K562 (cell line): ENCODE measurements at regions not wholly inside any gene's neighbourhood (a gene's known extent, or its start where the extent isn't known, plus 50 kb on each side); places are given as distances from the start of the nearest gene placed in this dataset.
"Not testable (repeated sequence)": the region's sequence is repeated elsewhere in the genome, so short reads cannot be mapped to it uniquely, and the experiment has no call there.

ENCODE experiments used
- ATAC-seq: fragments of 200-7000 bp; cut with Tn5 transposase; 3 replicates; pipeline ENCODE4 v1.9.1; 2020; ENCODE audit warnings: moderate library complexity
- BruUV-seq: library from RNA; stranded (reverse); fragments of 400-500 nt; replicated peaks from 2 replicates; lab custom pipeline; 2021; lab: Mats Ljungman, UMichigan
- CTCF ChIA-PET: fragments of 300-600 bp; formaldehyde crosslinking; extraction: SDS; loops from one replicate; lab custom pipeline; 2021; ENCODE audit warnings: low intra/inter-chr PET ratio; lab: Yijun Ruan, JAX
- POLR2A ChIA-PET: fragments of 300-600, 350-650 bp; sonication (Branson Sonifier 250); formaldehyde crosslinking; extraction: SDS; loops from one replicate; lab custom pipeline; 2021; ENCODE audit warnings: antibody characterized with exemption, inconsistent platforms; lab: Yijun Ruan, JAX
- DNase-seq, 4 experiments: peaks; one replicate each; pipeline versions ENCODE4 v3.0.0 to v3.0.0-alpha.2; 2011 to 2018; ENCODE audit warnings: low spot score in 3 of 4, mixed read lengths in 3 of 4; ENCODE audit errors: extremely low read depth in 1 of 4
- FAIRE-seq: peaks from 2 replicates; lab custom pipeline; 2011; peaks lifted over from hg19 to GRCh38; lab: Jason Lieb, UNC
- H2AFZ ChIP-seq: 2 replicates; pipeline ENCODE4 v1.6.0; 2011; ENCODE audit warnings: low read depth, low read length, control low read depth, inconsistent platforms
- H3K27ac ChIP-seq: fragments of 200-600 bp; 3 replicates; pipeline ENCODE4 v1.8.0; 2011; ENCODE audit warnings: low read depth, mild to moderate bottlenecking, control low read depth, inconsistent platforms, low read length, moderate library complexity, mixed read lengths; ENCODE audit errors: extremely low read depth
- H3K27me3 ChIP-seq, 2 experiments: fragments of 300-600 bp in 1 of 2; 2 replicates in 1 of 2; 3 replicates in 1 of 2; pipeline versions ENCODE4 v1.6.0 to v1.8.0; 2011; ENCODE audit warnings: inconsistent platforms in 2 of 2, low read length in 2 of 2, mild to moderate bottlenecking in 1 of 2, mixed read lengths in 1 of 2, moderate library complexity in 1 of 2; ENCODE audit not compliant: control insufficient read depth in 2 of 2, insufficient read depth in 2 of 2
- H3K36me3 ChIP-seq: fragments of 300-600 bp; 3 replicates; pipeline ENCODE4 v1.8.0; 2011; ENCODE audit warnings: mild to moderate bottlenecking, low read length, inconsistent platforms; ENCODE audit not compliant: control insufficient read depth, insufficient read depth
- H3K4me1 ChIP-seq, 2 experiments: fragments of 200-600 bp in 1 of 2; replicated peaks in 1 of 2; 2 replicates in 1 of 2; 3 replicates in 1 of 2; pipeline versions ENCODE4 v1.5.1 to v1.8.0; 2011; ENCODE audit warnings: inconsistent platforms in 2 of 2, low read length in 2 of 2, mild to moderate bottlenecking in 1 of 2, mixed read lengths in 1 of 2, moderate library complexity in 1 of 2; ENCODE audit not compliant: control insufficient read depth in 2 of 2, insufficient read depth in 2 of 2
- H3K4me2 ChIP-seq: 2 replicates; pipeline ENCODE4 v1.6.1; 2011; ENCODE audit warnings: low read length, control low read depth, inconsistent platforms, mixed read lengths; ENCODE audit not compliant: insufficient read depth
- H3K4me3 ChIP-seq: fragments of 200-600 bp; sonication (generic), shearing (Covaris generic); 2 replicates; pipeline ENCODE4 v1.5.1; 2016; ENCODE audit warnings: control low read depth, inconsistent platforms
- H3K79me2 ChIP-seq: fragments of 200-600 bp; 3 replicates; pipeline ENCODE4 v1.8.0; 2011; ENCODE audit warnings: low read length, inconsistent platforms; ENCODE audit not compliant: control insufficient read depth, insufficient read depth
- H3K9ac ChIP-seq, 2 experiments: 2 replicates each; pipeline versions ENCODE4 v1.6.0 to v1.6.1; 2011; ENCODE audit warnings: low read depth in 2 of 2, low read length in 2 of 2, control low read depth in 1 of 2, inconsistent platforms in 1 of 2, mild to moderate bottlenecking in 1 of 2, mixed read lengths in 1 of 2; ENCODE audit not compliant: insufficient read depth in 1 of 2
- H3K9me1 ChIP-seq: one replicate; pipeline ENCODE4 v1.6.0; 2011; ENCODE audit warnings: inconsistent platforms, mild to moderate bottlenecking, low read length, moderate library complexity; ENCODE audit not compliant: control insufficient read depth, insufficient read depth
- H3K9me3 ChIP-seq: replicated peaks from 2 replicates; pipeline ENCODE4 v1.5.1; 2011; ENCODE audit warnings: low read depth, low read length, inconsistent platforms; ENCODE audit not compliant: control insufficient read depth, insufficient read depth
- H4K20me1 ChIP-seq: replicated peaks from 2 replicates; pipeline ENCODE4 v1.6.1; 2011; ENCODE audit warnings: low read length, inconsistent platforms, mixed read lengths; ENCODE audit not compliant: control insufficient read depth, insufficient read depth
- POLR2G ChIP-seq: fragments of 200-400 bp; formaldehyde crosslinking; IDR thresholded peaks from 2 replicates; pipeline ENCODE4 v1.6.1; 2017; ENCODE audit warnings: low read depth, mild to moderate bottlenecking, antibody characterized with exemption, low read length, moderate library complexity
- RBFOX2 ChIP-seq: fragments of 200-400 bp; formaldehyde crosslinking; IDR thresholded peaks from 2 replicates; pipeline ENCODE4 v1.6.1; 2017; ENCODE audit warnings: low read depth, mild to moderate bottlenecking, low read length, moderate library complexity
- WGBS: fragments of 100-300 bp; shearing (Covaris generic); methylation state at CpG from one replicate; pipeline ENCODE4 v1.1.6; 2016; ENCODE audit warnings: low coverage, mixed read lengths; ENCODE audit not compliant: insufficient coverage; ENCODE audit errors: missing lambda C conversion rate; 5-methylcytosine and 5-hydroxymethylcytosine counted together
- in situ Hi-C: fragments of 300-500 bp; cut with MboI; formaldehyde crosslinking; loops from 4 replicates; pipeline ENCODE4 v1.15.0; 2018; ENCODE audit warnings: inconsistent platforms, mixed read lengths
- intact Hi-C: fragments of 100-400 bp; cut with micrococcal nuclease; formaldehyde crosslinking; loops from 2 replicates; pipeline ENCODE4 v1.14.2; 2022
- TF ChIP-seq, protein P1 (sequence below): fragments of 450-650 bp; IDR thresholded peaks from 2 replicates; pipeline ENCODE4 v1.6.1; 2016; ENCODE audit warnings: mild to moderate bottlenecking, moderate library complexity
- TF ChIP-seq, protein P2 (sequence below), 2 experiments: IDR thresholded peaks; 2 replicates each; pipeline ENCODE4 v1.6.1; 2011; ENCODE audit warnings: borderline replicate concordance in 1 of 2, control low read depth in 1 of 2, low read depth in 1 of 2, low read length in 1 of 2, mild to moderate bottlenecking in 1 of 2, mixed read lengths in 1 of 2, moderate library complexity in 1 of 2; ENCODE audit not compliant: insufficient read depth in 1 of 2, insufficient read length in 1 of 2, poor library complexity in 1 of 2, severe bottlenecking in 1 of 2; ENCODE audit errors: extremely low read depth in 1 of 2

DNA sequence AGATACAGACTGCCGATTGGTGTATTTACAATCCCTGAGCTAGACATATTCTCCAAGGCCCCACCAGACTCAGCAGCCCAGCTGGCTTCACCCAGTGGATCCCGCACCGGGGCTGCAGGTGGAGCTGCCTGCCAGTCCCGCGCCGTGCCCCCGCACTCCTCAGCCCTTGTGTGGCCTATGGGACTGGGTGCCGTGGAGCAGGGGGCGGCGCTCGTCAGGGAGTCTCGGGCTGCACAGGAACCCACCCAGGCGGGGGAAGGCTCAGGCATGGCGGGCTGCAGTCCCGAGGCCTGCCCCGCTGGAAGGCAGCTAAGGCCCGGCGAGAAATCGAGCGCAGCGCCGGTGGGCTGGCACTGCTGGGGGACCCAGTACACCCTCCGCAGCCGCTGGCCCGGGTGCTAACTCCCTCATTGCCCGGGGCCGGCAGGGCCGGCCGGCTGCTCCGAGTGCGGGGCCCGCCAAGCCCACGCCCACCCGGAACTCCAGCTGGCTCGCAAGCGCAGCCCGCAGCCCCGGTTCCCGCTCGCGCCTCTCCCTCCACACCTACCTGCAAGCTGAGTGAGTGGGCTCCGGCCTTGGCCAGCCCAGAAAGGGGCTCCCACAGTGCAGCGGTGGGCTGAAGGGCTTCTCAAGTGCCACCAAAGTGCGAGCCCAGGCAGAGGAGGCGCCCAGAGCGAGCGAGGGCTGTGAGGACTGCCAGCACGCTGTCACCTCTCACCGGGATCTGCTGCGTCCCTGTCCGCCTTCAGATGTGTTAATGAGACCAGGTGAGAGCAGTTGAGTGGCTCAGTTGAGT lies 137.8 kb upstream of the LCORL start:
- TF ChIP-seq, protein P1, sequence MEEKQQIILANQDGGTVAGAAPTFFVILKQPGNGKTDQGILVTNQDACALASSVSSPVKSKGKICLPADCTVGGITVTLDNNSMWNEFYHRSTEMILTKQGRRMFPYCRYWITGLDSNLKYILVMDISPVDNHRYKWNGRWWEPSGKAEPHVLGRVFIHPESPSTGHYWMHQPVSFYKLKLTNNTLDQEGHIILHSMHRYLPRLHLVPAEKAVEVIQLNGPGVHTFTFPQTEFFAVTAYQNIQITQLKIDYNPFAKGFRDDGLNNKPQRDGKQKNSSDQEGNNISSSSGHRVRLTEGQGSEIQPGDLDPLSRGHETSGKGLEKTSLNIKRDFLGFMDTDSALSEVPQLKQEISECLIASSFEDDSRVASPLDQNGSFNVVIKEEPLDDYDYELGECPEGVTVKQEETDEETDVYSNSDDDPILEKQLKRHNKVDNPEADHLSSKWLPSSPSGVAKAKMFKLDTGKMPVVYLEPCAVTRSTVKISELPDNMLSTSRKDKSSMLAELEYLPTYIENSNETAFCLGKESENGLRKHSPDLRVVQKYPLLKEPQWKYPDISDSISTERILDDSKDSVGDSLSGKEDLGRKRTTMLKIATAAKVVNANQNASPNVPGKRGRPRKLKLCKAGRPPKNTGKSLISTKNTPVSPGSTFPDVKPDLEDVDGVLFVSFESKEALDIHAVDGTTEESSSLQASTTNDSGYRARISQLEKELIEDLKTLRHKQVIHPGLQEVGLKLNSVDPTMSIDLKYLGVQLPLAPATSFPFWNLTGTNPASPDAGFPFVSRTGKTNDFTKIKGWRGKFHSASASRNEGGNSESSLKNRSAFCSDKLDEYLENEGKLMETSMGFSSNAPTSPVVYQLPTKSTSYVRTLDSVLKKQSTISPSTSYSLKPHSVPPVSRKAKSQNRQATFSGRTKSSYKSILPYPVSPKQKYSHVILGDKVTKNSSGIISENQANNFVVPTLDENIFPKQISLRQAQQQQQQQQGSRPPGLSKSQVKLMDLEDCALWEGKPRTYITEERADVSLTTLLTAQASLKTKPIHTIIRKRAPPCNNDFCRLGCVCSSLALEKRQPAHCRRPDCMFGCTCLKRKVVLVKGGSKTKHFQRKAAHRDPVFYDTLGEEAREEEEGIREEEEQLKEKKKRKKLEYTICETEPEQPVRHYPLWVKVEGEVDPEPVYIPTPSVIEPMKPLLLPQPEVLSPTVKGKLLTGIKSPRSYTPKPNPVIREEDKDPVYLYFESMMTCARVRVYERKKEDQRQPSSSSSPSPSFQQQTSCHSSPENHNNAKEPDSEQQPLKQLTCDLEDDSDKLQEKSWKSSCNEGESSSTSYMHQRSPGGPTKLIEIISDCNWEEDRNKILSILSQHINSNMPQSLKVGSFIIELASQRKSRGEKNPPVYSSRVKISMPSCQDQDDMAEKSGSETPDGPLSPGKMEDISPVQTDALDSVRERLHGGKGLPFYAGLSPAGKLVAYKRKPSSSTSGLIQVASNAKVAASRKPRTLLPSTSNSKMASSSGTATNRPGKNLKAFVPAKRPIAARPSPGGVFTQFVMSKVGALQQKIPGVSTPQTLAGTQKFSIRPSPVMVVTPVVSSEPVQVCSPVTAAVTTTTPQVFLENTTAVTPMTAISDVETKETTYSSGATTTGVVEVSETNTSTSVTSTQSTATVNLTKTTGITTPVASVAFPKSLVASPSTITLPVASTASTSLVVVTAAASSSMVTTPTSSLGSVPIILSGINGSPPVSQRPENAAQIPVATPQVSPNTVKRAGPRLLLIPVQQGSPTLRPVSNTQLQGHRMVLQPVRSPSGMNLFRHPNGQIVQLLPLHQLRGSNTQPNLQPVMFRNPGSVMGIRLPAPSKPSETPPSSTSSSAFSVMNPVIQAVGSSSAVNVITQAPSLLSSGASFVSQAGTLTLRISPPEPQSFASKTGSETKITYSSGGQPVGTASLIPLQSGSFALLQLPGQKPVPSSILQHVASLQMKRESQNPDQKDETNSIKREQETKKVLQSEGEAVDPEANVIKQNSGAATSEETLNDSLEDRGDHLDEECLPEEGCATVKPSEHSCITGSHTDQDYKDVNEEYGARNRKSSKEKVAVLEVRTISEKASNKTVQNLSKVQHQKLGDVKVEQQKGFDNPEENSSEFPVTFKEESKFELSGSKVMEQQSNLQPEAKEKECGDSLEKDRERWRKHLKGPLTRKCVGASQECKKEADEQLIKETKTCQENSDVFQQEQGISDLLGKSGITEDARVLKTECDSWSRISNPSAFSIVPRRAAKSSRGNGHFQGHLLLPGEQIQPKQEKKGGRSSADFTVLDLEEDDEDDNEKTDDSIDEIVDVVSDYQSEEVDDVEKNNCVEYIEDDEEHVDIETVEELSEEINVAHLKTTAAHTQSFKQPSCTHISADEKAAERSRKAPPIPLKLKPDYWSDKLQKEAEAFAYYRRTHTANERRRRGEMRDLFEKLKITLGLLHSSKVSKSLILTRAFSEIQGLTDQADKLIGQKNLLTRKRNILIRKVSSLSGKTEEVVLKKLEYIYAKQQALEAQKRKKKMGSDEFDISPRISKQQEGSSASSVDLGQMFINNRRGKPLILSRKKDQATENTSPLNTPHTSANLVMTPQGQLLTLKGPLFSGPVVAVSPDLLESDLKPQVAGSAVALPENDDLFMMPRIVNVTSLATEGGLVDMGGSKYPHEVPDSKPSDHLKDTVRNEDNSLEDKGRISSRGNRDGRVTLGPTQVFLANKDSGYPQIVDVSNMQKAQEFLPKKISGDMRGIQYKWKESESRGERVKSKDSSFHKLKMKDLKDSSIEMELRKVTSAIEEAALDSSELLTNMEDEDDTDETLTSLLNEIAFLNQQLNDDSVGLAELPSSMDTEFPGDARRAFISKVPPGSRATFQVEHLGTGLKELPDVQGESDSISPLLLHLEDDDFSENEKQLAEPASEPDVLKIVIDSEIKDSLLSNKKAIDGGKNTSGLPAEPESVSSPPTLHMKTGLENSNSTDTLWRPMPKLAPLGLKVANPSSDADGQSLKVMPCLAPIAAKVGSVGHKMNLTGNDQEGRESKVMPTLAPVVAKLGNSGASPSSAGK = 0 out of 2 replicates have a peak, but pooled peaks have one; percentile 17
- TF ChIP-seq RBFOX2 = 0 out of 2 replicates have a peak, but pooled peaks have one; percentile 26
- TF ChIP-seq, protein P2, sequence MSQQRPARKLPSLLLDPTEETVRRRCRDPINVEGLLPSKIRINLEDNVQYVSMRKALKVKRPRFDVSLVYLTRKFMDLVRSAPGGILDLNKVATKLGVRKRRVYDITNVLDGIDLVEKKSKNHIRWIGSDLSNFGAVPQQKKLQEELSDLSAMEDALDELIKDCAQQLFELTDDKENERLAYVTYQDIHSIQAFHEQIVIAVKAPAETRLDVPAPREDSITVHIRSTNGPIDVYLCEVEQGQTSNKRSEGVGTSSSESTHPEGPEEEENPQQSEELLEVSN (IDR thresholded peaks at IDR 0.05; ENCODE audit: borderline replicate concordance in 1 of 2, extremely low read depth in 1 of 2, insufficient read depth in 1 of 2, insufficient read length in 1 of 2, low read depth in 1 of 2, low read length in 1 of 2, poor library complexity in 1 of 2, severe bottlenecking in 1 of 2) = peak in 1 of 2 experiments; percentile 9
- 0 out of 2 replicates have a peak, but pooled peaks have one; percentile 6 for TF ChIP-seq POLR2G
- in situ Hi-C loops, FAIRE-seq, H3K9me1 ChIP-seq, H3K27ac ChIP-seq, H3K27me3 ChIP-seq, H3K36me3 ChIP-seq, H4K20me1 ChIP-seq, CTCF ChIA-PET, BruUV-seq, DNase-seq, H3K4me1 ChIP-seq, intact Hi-C loops, H3K9me3 ChIP-seq, H3K79me2 ChIP-seq: not testable (repeated sequence)
- WGBS = 9% methylated on average over 27 of the region's 51 CpGs
- peak overlapping the region in 1 of 2 experiments; percentile 58; a peak in 1 of 4 replicates for H3K9ac ChIP-seq
- ATAC-seq = peak; percentile 56
- peak overlapping the region; percentile 37; the same call in 1 of the 2 replicates for H3K4me2 ChIP-seq
- POLR2A ChIA-PET = interaction anchor here (0.6 kb wide), 1 partner anchor 258 kb away, joined by 5 read pairs; no protein-coding TSS in a partner anchor
- peak overlapping the region; percentile 63; the same call in 1 of the 2 replicates for H2AFZ ChIP-seq
- H3K4me3 ChIP-seq = peak overlapping the region; percentile 11; the same call in 1 of the 2 replicates
